ENCODE measurements at regions not wholly inside any gene's neighbourhood (a gene's known extent, or its start where the extent isn't known, plus 50 kb on each side); places are given as distances from the start of the nearest gene placed in this dataset.
"Not testable (repeated sequence)": the region's sequence is repeated elsewhere in the genome, so short reads cannot be mapped to it uniquely, and the experiment has no call there.

DNA sequence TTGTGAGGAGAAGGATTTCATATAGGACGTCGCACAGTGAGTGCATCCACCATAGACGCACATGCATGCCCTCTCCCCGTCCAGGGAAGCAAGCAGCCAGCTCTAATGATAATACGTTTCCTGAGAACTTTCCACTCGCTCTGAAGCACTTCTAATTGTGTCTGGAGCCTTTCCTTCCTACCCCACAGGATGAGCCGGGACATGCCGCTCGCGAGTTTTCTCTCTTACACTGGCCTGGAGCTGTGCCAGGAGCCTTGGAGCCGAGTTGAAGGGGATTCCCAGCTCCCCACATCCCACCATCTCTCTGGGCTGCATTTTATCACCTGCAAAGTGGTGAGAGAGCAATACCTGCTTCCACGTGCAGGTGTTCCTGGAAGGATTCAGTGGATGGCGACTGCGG is 368.1 kb downstream of the C16orf95 start:
- Mint-ChIP-seq H3K9me3 (ENCODE audit: insufficient read depth) (no peaks in the 10 kb centered on the region), H3K27ac (no peak overlapping the region), H3K4me1 (ENCODE audit: low read depth) (no peaks in the 10 kb centered on the region), H3K4me3 (no peak overlapping the region), H3K27me3 (ENCODE audit: low read depth) (no peaks in the 10 kb centered on the region), H3K36me3 (ENCODE audit: low read depth) (no peaks in the 10 kb centered on the region)
- ATAC-seq (no peak), DNase-seq (no peak)
- CTCF ChIA-PET, result no interaction called here
- POLR2A ChIA-PET, result no interaction called here

DNA sequence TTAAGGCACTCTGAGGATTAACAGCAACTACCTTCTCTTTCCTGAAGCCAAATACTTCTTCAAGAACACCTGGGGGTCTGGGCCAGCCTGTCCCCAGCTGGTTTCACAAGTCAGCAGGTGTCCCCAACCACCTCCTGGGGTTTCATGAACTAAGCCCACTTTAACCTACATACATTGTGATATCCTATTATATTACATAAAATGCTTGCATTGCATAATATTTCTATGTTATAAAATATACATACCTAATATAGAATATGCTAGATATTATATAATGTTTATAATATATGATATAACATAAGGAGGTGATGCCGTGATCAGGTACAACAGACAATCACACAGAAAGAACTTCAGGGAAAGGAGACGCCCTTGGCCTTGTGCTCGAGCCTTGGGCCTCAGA is 367.6 kb downstream of the C16orf95 start:
- Mint-ChIP-seq H3K4me1 (ENCODE audit: low read depth) (no peaks in the 10 kb centered on the region), H3K36me3 (ENCODE audit: low read depth) (no peaks in the 10 kb centered on the region), H3K27ac (no peak overlapping the region), H3K27me3 (ENCODE audit: low read depth) (no peaks in the 10 kb centered on the region), H3K9me3 (ENCODE audit: insufficient read depth) (no peaks in the 10 kb centered on the region), H3K4me3 (no peak overlapping the region)
- ATAC-seq (no peak), DNase-seq (no peak)
- ChIA-PET CTCF (no interaction called here), POLR2A (no interaction called here)

DNA sequence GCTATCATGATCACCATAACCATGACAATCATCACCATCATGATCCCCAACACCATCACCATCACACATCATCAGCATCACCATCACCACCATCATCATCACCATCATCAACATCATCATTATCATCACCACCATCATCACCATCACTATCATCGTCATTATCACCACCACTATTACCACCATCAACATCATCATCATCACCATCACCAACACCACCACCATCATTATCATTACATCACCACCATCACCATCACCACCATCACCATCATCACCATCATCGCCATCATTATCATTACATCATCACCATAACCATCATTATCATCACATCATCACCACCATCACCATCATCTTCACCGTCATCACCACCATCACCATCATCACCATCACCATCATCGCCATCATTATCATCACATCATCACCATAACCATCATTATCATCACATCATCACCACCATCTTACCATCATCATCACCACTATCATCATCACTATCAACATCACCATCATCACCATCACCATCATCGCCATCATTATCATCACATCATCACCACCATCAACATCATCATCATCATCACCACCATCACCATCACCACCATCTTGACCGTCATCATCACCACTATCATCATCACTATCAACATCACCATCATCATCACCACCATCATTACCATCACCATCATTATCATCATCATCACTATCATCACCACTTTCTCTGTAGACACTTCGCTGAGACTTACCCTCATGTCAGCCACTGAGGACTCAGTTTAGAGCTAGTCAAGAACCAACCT is 366.0 kb downstream of the C16orf95 start:
- no peak overlapping the region for H3K27ac Mint-ChIP-seq
- ChIA-PET CTCF (no interaction called here), POLR2A (no interaction called here)
- no peaks in the 10 kb centered on the region for H3K4me1 Mint-ChIP-seq (ENCODE audit: low read depth)
- DNase-seq (no peak), ATAC-seq (no peak)
- H3K27me3 Mint-ChIP-seq (ENCODE audit: low read depth), result no peaks in the 10 kb centered on the region
- no peaks in the 10 kb centered on the region for H3K36me3 Mint-ChIP-seq (ENCODE audit: low read depth)
- H3K4me3 Mint-ChIP-seq, result no peak overlapping the region
- H3K9me3 Mint-ChIP-seq (ENCODE audit: insufficient read depth), result no peaks in the 10 kb centered on the region

DNA sequence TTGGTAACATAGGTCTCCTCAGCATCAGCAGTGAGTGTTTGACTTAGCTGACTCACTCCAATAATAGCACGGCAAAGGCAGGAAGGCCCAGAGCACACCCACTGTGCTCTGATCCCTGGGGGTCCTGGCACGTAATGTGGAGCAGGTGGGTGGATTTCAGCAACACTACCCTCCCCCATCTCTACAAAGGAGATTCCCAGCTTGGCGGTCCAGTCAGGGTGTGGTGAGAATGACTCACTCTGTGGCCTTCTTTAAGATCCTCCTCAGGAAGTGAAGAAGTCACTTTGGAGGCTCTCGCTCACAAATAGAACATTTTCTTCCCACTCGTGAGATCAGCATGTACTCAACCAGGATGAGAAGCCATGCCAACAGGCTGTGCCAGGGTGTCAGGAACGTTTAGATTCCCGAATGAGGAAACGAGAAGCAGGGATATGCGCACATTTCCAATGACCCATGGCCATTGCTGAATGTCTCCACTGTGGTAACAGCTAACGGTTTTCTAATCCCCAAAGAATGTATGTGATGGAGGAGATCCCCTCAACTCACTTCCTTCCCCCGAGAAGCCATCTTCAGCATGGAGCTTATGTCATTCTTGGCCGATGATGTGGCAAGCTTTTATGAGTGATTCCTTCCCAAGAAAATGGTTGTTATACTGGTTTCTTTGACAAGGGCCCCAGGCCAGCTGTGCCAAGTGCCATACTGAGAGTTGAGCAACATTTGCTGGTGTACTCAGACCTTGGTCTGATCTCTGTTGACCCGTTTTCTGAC is 365.2 kb downstream of the C16orf95 start:
- Mint-ChIP-seq H3K4me1 (ENCODE audit: low read depth) (peaks cover 7% of the 10 kb centered on the region), H3K9me3 (ENCODE audit: insufficient read depth) (no peaks in the 10 kb centered on the region), H3K27ac (no peak overlapping the region), H3K4me3 (no peak overlapping the region), H3K36me3 (ENCODE audit: low read depth) (no peaks in the 10 kb centered on the region), H3K27me3 (ENCODE audit: low read depth) (no peaks in the 10 kb centered on the region)
- POLR2A ChIA-PET, result no interaction called here
- ATAC-seq (no peak), DNase-seq (no peak)
- CTCF ChIA-PET, result no interaction called here

DNA sequence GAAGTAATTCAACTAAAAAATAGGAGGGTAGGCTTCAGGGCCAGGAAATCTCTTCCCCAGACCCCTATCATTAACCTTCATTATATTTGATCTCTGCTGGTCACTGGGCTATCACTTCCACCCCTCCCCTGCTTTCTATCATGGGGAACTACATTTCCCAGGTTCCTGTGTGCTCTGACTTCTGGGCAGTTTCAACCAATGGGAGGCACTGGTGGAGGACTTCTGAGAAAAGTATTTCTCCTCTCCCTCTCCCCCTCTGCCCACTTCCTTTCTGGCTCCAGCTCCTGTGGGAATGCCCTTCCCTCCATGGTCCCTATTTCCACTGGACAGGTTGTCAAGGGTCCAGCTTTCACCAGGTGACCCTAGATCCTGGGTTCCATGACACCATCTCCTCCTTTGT is 364.4 kb downstream of the C16orf95 start:
- H3K4me1 Mint-ChIP-seq (ENCODE audit: low read depth), result peaks cover 8% of the 10 kb centered on the region
- no peaks in the 10 kb centered on the region for H3K9me3 Mint-ChIP-seq (ENCODE audit: insufficient read depth)
- POLR2A ChIA-PET, result no interaction called here
- no peak overlapping the region for H3K4me3 Mint-ChIP-seq
- no peaks in the 10 kb centered on the region for H3K36me3 Mint-ChIP-seq (ENCODE audit: low read depth)
- DNase-seq, result no peak
- ATAC-seq, result no peak
- no peaks in the 10 kb centered on the region for H3K27me3 Mint-ChIP-seq (ENCODE audit: low read depth)
- no peak overlapping the region for H3K27ac Mint-ChIP-seq
- CTCF ChIA-PET, result no interaction called here

DNA sequence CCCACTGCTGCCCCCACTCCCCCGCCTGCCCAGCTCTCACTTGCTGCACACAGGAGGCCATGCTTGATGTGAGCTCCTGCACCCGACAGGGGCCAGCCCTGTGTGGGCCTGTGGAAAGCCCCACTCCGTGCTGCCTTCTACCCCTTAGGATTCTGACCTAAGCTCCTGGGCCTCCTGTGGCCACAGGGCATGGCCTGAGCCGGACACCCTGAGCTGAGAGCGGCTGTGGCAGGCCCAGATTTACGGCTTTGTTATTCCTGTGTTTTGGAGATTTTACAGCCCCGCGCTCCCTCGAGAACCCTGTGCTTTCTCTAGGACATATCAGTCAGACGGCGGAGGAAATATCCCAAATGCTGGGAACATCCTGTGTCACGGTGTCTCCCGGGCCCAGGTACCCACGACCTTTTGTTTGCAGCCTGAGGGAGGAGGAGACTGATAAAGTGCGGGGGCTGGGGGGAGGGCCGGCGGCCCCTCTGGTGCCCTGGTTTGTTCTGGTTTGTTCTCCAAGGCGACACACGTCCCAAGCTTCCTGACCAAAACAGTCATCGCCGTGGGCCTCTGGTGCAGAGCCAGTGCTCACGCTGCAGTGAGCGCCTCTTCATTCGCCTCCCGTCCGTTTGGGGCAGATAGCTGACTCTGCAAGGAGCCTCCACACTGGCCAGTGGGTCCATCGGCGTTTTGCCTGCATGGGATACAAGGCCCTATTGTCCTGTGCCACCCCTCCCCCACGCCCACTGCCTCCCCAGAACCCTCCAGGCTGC is 363.4 kb downstream of the C16orf95 start:
- no peak for ATAC-seq
- H3K27ac Mint-ChIP-seq, result no peak overlapping the region
- H3K4me1 Mint-ChIP-seq (ENCODE audit: low read depth), result peaks cover 8% of the 10 kb centered on the region
- no peak for DNase-seq
- H3K4me3 Mint-ChIP-seq, result no peak overlapping the region
- CTCF ChIA-PET, result no interaction called here
- H3K27me3 Mint-ChIP-seq (ENCODE audit: low read depth), result peaks cover 6% of the 10 kb centered on the region
- H3K36me3 Mint-ChIP-seq (ENCODE audit: low read depth), result no peaks in the 10 kb centered on the region
- POLR2A ChIA-PET, result no interaction called here
- no peaks in the 10 kb centered on the region for H3K9me3 Mint-ChIP-seq (ENCODE audit: insufficient read depth)

DNA sequence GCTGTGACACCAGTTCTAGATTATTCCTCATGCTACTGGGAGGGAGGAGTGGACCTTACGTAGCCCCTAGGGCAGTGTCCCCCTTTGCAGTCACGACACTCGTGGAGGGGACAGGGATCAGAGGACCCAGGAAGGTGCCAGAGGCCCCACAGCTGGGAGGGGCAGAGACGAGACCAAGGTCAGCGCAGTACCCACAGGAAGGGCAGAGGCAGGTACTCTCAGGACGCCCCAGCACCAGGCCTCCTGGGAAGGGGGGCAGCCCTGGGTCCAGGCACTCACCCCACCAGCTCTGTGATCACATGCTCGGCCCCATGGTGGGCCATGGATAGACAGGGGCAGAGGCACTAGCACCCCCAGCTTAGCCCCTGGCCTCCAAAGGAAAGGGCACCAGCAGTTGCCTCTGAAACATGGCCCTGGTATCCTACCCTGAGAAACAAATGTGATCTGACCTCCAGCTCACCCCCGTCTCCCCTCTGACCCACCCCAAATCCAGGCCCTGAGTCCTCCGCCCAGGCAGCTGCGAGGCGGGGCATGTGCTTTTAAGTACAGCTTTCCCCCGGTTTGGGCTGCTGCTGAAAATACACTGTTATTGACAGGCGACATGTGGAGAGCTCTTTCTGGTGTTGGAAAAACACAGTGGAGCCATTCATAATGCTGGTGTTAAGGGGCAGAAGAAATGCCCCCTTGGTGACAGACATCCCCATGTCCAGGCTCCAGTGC is 361.9 kb downstream of the C16orf95 start:
- ChIA-PET CTCF (no interaction called here), POLR2A (no interaction called here)
- no peak overlapping the region for H3K27ac Mint-ChIP-seq
- no peak for ATAC-seq
- peaks cover 11% of the 10 kb centered on the region for H3K27me3 Mint-ChIP-seq (ENCODE audit: low read depth)
- no peaks in the 10 kb centered on the region for H3K36me3 Mint-ChIP-seq (ENCODE audit: low read depth)
- no peak for DNase-seq
- H3K9me3 Mint-ChIP-seq (ENCODE audit: insufficient read depth), result no peaks in the 10 kb centered on the region
- no peak overlapping the region for H3K4me3 Mint-ChIP-seq
- peaks cover 8% of the 10 kb centered on the region for H3K4me1 Mint-ChIP-seq (ENCODE audit: low read depth)

DNA sequence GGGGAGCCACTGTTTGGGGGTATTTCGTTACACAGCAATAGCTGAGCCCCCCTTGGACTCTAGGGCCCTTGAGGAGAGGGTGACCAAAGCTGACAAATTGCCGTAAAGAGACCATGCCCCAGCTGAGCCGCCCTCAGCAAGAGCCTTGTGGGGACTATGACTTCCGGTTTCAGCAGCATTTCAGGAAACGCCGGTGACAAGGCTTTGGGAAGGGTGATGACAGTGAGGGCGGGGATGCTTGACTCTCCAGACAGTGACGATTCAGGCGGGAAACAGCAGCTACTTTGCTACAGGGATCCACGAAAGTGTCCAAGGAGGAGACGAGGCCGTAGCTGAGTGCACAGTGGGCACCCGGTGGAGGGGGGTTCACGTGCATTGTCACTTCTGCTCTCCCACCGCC is 360.8 kb downstream of the C16orf95 start:
- POLR2A ChIA-PET, result no interaction called here
- CTCF ChIA-PET, result interaction anchor here (1.1 kb wide), 1 partner anchor 106 kb away, joined by 4 read pairs; no protein-coding TSS in a partner anchor
- ATAC-seq, result no peak

DNA sequence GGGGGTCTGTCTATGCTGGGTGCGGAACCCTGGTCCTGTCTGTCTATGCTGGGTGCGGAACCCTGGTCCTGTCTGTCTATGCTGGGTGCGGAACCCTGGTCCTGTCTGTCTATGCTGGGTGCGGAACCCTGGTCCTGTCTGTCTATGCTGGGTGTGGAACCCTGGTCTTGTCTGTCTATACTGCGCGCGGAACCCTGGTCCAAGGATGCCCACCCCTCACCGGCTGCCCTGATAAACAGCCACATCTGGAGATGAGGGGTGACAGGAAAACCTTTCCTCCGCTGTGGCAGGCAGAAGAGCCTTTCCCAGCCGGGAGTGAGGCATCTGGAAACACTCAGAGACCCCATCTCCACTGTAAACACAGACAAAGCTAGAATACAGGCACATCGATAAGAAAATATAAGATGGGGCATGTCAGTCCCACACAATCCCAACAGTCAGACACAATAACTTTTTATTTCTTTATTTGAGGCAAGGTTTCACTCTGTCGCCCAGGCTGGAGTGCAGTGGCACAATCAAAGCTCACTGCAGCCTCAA is 359.5 kb downstream of the C16orf95 start:
- ATAC-seq; H3K4me1 Mint-ChIP-seq (ENCODE audit: low read depth); H3K4me3 Mint-ChIP-seq; POLR2A ChIA-PET; CTCF ChIA-PET; H3K9me3 Mint-ChIP-seq (ENCODE audit: insufficient read depth); H3K36me3 Mint-ChIP-seq (ENCODE audit: low read depth); H3K27ac Mint-ChIP-seq; DNase-seq: not testable (repeated sequence)
- peaks cover 11% of the 10 kb centered on the region for H3K27me3 Mint-ChIP-seq (ENCODE audit: low read depth)

More for the DNA sequence above, 360.8 kb downstream of the C16orf95 start:
- peaks cover 8% of the 10 kb centered on the region for H3K4me1 Mint-ChIP-seq (ENCODE audit: low read depth)
- H3K9me3 Mint-ChIP-seq (ENCODE audit: insufficient read depth), result no peaks in the 10 kb centered on the region
- no peaks in the 10 kb centered on the region for H3K36me3 Mint-ChIP-seq (ENCODE audit: low read depth)
- H3K4me3 Mint-ChIP-seq, result no peak overlapping the region
- H3K27ac Mint-ChIP-seq, result no peak overlapping the region
- H3K27me3 Mint-ChIP-seq (ENCODE audit: low read depth), result peaks cover 11% of the 10 kb centered on the region
- DNase-seq, result no peak

DNA sequence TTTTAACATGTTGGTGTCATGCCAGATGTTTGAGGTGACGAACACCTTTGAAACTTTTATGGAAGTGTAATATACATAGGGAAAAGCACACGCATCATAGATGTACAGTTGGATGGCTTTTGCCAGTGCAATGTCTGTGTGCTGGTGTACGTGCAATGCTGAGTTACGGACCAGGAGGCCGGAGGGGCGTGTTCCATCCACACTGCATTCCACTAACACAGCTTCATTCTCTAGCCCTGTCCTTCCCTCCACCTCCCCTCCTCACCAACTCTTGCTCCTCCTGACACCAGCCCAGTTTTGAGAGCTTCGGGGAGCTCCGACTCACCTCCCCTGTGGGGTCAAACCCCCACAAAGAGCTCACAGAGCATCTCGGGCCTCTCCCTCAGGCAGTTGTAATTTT is 358.8 kb downstream of the C16orf95 start:
- peaks cover 11% of the 10 kb centered on the region for H3K27me3 Mint-ChIP-seq (ENCODE audit: low read depth)
- ChIA-PET CTCF (no interaction called here), POLR2A (no interaction called here)
- no peaks in the 10 kb centered on the region for H3K9me3 Mint-ChIP-seq (ENCODE audit: insufficient read depth)
- DNase-seq (no peak), ATAC-seq (no peak)
- H3K36me3 Mint-ChIP-seq (ENCODE audit: low read depth), result no peaks in the 10 kb centered on the region
- peaks cover 8% of the 10 kb centered on the region for H3K4me1 Mint-ChIP-seq (ENCODE audit: low read depth)
- H3K27ac Mint-ChIP-seq, result no peak overlapping the region
- no peak overlapping the region for H3K4me3 Mint-ChIP-seq

DNA sequence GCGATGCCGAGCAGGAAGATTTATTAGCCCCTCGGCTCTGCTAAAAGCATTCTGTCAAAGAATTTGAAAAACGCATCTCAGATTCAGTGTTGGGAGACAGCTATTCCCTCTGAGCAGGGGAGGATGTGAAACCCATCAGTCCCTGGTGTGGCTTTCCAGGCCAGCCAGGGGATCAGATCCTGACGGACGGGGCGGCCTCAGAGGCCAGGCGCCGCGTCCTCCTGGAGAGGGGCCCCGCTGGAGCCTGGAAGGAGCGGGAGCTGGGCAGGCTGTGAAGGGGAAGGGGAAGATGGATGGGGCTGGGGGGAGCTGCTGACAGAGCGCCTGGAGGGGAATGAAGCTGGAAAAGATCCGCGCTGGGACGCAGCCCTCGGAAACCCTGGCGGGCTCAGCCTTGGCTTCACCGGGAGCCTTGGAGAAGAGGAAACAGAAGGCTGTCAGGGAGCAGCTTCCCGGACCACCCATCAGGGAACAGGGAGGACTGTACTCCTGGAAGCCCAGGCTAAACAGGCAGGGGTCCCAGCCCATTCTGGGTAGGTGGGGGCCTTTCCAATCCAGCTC is 358.0 kb downstream of the C16orf95 start:
- H3K27ac Mint-ChIP-seq, result no peak overlapping the region
- ChIA-PET POLR2A (no interaction called here), CTCF (no interaction called here)
- H3K4me1 Mint-ChIP-seq (ENCODE audit: low read depth), result peaks cover 8% of the 10 kb centered on the region
- H3K36me3 Mint-ChIP-seq (ENCODE audit: low read depth), result no peaks in the 10 kb centered on the region
- no peak for ATAC-seq
- H3K9me3 Mint-ChIP-seq (ENCODE audit: insufficient read depth), result no peaks in the 10 kb centered on the region
- H3K4me3 Mint-ChIP-seq, result no peak overlapping the region
- no peak for DNase-seq
- H3K27me3 Mint-ChIP-seq (ENCODE audit: low read depth), result peaks cover 11% of the 10 kb centered on the region
